GM19397 (cell line): ENCODE measurements at regions not wholly inside any gene's neighbourhood (a gene's known extent, or its start where the extent isn't known, plus 50 kb on each side); places are given as distances from the start of the nearest gene placed in this dataset.
"Not testable (repeated sequence)": the region's sequence is repeated elsewhere in the genome, so short reads cannot be mapped to it uniquely, and the experiment has no call there.

Source experiments
- ATAC-seq: cut with Tn5 transposase; IDR thresholded peaks from one replicate; pipeline ENCODE4 v1.9.1; 2021; ENCODE audit warnings: mild to moderate bottlenecking, moderate library complexity; ENCODE audit not compliant: unreplicated experiment

- ATAC-seq: no peak
Observed at GRCh38 chr12:127752802-127753201, 514.2 kb upstream of the TMEM132C start.

- ATAC-seq: no peak
Observed at GRCh38 chr12:127760357-127760756, 506.6 kb upstream of the TMEM132C start.

GRCh38 chr12:127760996-127761395 is 506.0 kb upstream of the TMEM132C start:
- ATAC-seq: no peak

GRCh38 chr12:127761880-127762279 is 505.1 kb upstream of the TMEM132C start:
- no peak for ATAC-seq

GRCh38 chr12:127767656-127768055 is 499.3 kb upstream of the TMEM132C start:
- no peak for ATAC-seq

GRCh38 chr12:127770118-127770517 is 496.9 kb upstream of the TMEM132C start:
- ATAC-seq: no peak

- no peak for ATAC-seq
Observed at GRCh38 chr12:127771546-127771945, 495.4 kb upstream of the TMEM132C start.

- ATAC-seq: no peak
Observed at GRCh38 chr12:127773520-127773919, 493.4 kb upstream of the TMEM132C start.

- no peak for ATAC-seq
Observed at GRCh38 chr12:127774828-127775227, 492.1 kb upstream of the TMEM132C start.

- ATAC-seq: no peak
Observed at GRCh38 chr12:127779301-127780045, 487.5 kb upstream of the TMEM132C start.

- no peak for ATAC-seq
Observed at GRCh38 chr12:127780881-127781280, 486.1 kb upstream of the TMEM132C start.

- no peak for ATAC-seq
Observed at GRCh38 chr12:127781336-127781735, 485.6 kb upstream of the TMEM132C start.

GRCh38 chr12:127785540-127785939 is 481.4 kb upstream of the TMEM132C start:
- no peak for ATAC-seq

- no peak for ATAC-seq
Observed at GRCh38 chr12:127785986-127786590, 480.9 kb upstream of the TMEM132C start.

GRCh38 chr12:127787544-127787943 is 479.4 kb upstream of the TMEM132C start:
- ATAC-seq: no peak

GRCh38 chr12:127790376-127790775 is 476.6 kb upstream of the TMEM132C start:
- no peak for ATAC-seq

GRCh38 chr12:127791217-127791616 is 475.8 kb upstream of the TMEM132C start:
- no peak for ATAC-seq

- no peak for ATAC-seq
Observed at GRCh38 chr12:127797918-127798317, 469.1 kb upstream of the TMEM132C start.

- ATAC-seq: no peak
Observed at GRCh38 chr12:127802271-127802670, 464.7 kb upstream of the TMEM132C start.

GRCh38 chr12:127803545-127803944 is 463.4 kb upstream of the TMEM132C start:
- no peak for ATAC-seq

GRCh38 chr12:127809275-127809674 is 457.7 kb upstream of the TMEM132C start:
- ATAC-seq: no peak

GRCh38 chr12:127810041-127810440 is 456.9 kb upstream of the TMEM132C start:
- ATAC-seq: no peak

GRCh38 chr12:127810459-127810858 is 456.5 kb upstream of the TMEM132C start:
- ATAC-seq: not testable (repeated sequence)
